A673 (cell line): ENCODE measurements at regions not wholly inside any gene's neighbourhood (a gene's known extent, or its start where the extent isn't known, plus 50 kb on each side); places are given as distances from the start of the nearest gene placed in this dataset.

ENCODE experiments used
- BruUV-seq: library from RNA; stranded (reverse); fragments of 400-500 nt; replicated peaks from 2 replicates; lab custom pipeline; 2021; lab: Mats Ljungman, UMichigan
- CTCF ChIA-PET: fragments of 300-600 bp; sonication (Branson Sonifier 250); formaldehyde crosslinking; loops from one replicate; lab custom pipeline; 2022; ENCODE audit warnings: antibody characterized with exemption; lab: Charles Lee
- POLR2A ChIA-PET: fragments of 300-600 bp; sonication (Branson Sonifier 250); formaldehyde crosslinking; loops from one replicate; lab custom pipeline; 2022; ENCODE audit warnings: antibody characterized with exemption; ENCODE audit not compliant: low non-redundant PET; lab: Charles Lee
- DNase-seq: peaks from one replicate; pipeline ENCODE4 v3.0.0-alpha.2; 2015; ENCODE audit warnings: low spot score
- H3K27ac ChIP-seq: fragments of 200-600 bp; sonication (generic); 2 replicates; pipeline ENCODE4 v1.5.1; 2016; ENCODE audit warnings: mixed run types, low read depth, mild to moderate bottlenecking, mixed read lengths, antibody characterized with exemption, low read length; ENCODE audit not compliant: poor library complexity, severe bottlenecking
- H3K27me3 ChIP-seq: fragments of 200-600 bp; sonication (generic); replicated peaks from 2 replicates; pipeline ENCODE4 v1.6.1; 2017; ENCODE audit warnings: mixed run types, low read depth, mild to moderate bottlenecking, mixed read lengths, antibody characterized with exemption, low read length; ENCODE audit not compliant: insufficient read depth, poor library complexity
- H3K36me3 ChIP-seq: fragments of 200-600 bp; sonication (generic); 2 replicates; pipeline ENCODE4 v1.6.1; 2016; ENCODE audit warnings: mixed run types, mild to moderate bottlenecking, mixed read lengths, antibody characterized with exemption, low read length; ENCODE audit not compliant: insufficient read depth, poor library complexity, severe bottlenecking
- H3K4me1 ChIP-seq: fragments of 200-600 bp; sonication (generic); 2 replicates; pipeline ENCODE4 v1.6.1; 2017; ENCODE audit warnings: mixed run types, mild to moderate bottlenecking, mixed read lengths, antibody characterized with exemption, low read length; ENCODE audit not compliant: insufficient read depth, poor library complexity, severe bottlenecking
- H3K4me3 ChIP-seq: fragments of 200-600 bp; sonication (generic); 2 replicates; pipeline ENCODE4 v1.5.1; 2016; ENCODE audit warnings: low read depth, mixed run types, mild to moderate bottlenecking, mixed read lengths, low read length; ENCODE audit not compliant: poor library complexity, severe bottlenecking
- H3K9me3 ChIP-seq: fragments of 200-600 bp; sonication (generic); 2 replicates; pipeline ENCODE4 v1.6.1; 2016; ENCODE audit warnings: mixed run types, low read depth, mild to moderate bottlenecking, mixed read lengths, antibody characterized with exemption, low read length; ENCODE audit not compliant: poor library complexity, severe bottlenecking
- EZH2 ChIP-seq: fragments of 200-600 bp; sonication (generic); IDR thresholded peaks from 2 replicates; pipeline ENCODE4 v1.6.1; 2017; ENCODE audit warnings: borderline replicate concordance, low read depth, mild to moderate bottlenecking, mixed read lengths, antibody characterized with exemption, low read length; ENCODE audit not compliant: poor library complexity, severe bottlenecking
- intact Hi-C: fragments of 100-400 bp; cut with micrococcal nuclease; formaldehyde crosslinking; loops from one replicate; pipeline ENCODE4 v1.10.0; 2022; ENCODE audit not compliant: unreplicated experiment
- TF ChIP-seq, protein P1 (sequence below): fragments of 300-800, 200-600 bp; sonication (generic); conservative IDR thresholded peaks from 2 replicates; pipeline ENCODE4 v1.5.1; 2017; ENCODE audit warnings: low read depth, mild to moderate bottlenecking, antibody characterized with exemption, low read length, moderate library complexity, mixed read lengths

DNA sequence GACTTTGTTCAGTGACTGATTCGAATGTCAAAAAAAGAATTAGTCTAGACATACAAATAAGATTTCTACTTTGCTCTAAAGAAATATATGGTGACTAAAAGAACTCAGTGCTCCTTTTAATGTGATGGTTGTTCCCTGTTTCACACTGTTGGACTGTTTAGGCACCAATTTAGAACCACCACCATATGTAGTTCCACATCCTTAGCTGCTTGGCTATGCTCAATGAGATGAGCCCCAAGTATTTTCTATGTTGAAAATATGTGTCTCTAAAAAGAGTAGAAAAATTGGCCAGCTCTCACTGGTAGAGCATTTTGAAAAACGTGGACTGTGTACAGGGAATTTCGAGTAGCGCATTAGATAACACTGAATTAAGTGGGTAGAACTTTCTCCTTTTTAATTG lies 167.3 kb downstream of the GOLIM4 start:
- ChIA-PET CTCF (no interaction called here), POLR2A (no interaction called here)
- DNase-seq = no peak
- no peaks in the 10 kb centered on the region for H3K9me3 ChIP-seq
- no peak for TF ChIP-seq EZH2
- no peaks in the 10 kb centered on the region for H3K36me3 ChIP-seq
- no peak overlapping the region for H3K4me3 ChIP-seq
- H3K27ac ChIP-seq = no peak overlapping the region
- H3K4me1 ChIP-seq = no peaks in the 10 kb centered on the region
- intact Hi-C loops = loop anchor here (1.0 to 2.0 kb wide), 2 partner anchors 112 to 236 kb away; no protein-coding TSS in a partner anchor
- BruUV-seq = no TSS peak
- peaks cover 12% of the 10 kb centered on the region for H3K27me3 ChIP-seq

DNA sequence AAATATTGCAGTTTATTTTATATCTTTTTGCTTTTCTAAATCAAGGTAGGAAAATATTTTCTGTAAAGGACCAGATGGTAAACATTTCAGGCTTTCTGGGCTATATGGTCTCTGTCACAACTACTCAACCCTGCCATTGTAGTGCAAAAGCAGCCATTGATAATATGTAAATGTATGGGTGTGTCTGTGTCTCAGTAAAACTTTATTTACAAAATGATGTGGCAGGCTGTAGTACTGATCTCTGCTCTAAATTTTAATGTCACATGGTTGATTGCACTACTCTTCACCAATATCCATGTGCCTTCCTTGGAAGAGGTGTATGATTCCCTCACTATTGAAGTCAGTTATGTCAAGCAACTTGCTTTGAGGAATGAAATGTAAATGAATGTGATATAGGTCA lies 175.0 kb downstream of the GOLIM4 start:
- CTCF ChIA-PET = no interaction called here
- no peaks in the 10 kb centered on the region for H3K36me3 ChIP-seq
- intact Hi-C loops = no loop called here
- no peak for TF ChIP-seq EZH2
- TF ChIP-seq, protein P1, sequence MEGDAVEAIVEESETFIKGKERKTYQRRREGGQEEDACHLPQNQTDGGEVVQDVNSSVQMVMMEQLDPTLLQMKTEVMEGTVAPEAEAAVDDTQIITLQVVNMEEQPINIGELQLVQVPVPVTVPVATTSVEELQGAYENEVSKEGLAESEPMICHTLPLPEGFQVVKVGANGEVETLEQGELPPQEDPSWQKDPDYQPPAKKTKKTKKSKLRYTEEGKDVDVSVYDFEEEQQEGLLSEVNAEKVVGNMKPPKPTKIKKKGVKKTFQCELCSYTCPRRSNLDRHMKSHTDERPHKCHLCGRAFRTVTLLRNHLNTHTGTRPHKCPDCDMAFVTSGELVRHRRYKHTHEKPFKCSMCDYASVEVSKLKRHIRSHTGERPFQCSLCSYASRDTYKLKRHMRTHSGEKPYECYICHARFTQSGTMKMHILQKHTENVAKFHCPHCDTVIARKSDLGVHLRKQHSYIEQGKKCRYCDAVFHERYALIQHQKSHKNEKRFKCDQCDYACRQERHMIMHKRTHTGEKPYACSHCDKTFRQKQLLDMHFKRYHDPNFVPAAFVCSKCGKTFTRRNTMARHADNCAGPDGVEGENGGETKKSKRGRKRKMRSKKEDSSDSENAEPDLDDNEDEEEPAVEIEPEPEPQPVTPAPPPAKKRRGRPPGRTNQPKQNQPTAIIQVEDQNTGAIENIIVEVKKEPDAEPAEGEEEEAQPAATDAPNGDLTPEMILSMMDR = no peak
- no peaks in the 10 kb centered on the region for H3K4me1 ChIP-seq
- BruUV-seq = no TSS peak
- no peak overlapping the region for H3K4me3 ChIP-seq
- H3K27me3 ChIP-seq = peaks cover 16% of the 10 kb centered on the region
- no peaks in the 10 kb centered on the region for H3K9me3 ChIP-seq
- no peak overlapping the region for H3K27ac ChIP-seq
- POLR2A ChIA-PET = no interaction called here
- DNase-seq = no peak

DNA sequence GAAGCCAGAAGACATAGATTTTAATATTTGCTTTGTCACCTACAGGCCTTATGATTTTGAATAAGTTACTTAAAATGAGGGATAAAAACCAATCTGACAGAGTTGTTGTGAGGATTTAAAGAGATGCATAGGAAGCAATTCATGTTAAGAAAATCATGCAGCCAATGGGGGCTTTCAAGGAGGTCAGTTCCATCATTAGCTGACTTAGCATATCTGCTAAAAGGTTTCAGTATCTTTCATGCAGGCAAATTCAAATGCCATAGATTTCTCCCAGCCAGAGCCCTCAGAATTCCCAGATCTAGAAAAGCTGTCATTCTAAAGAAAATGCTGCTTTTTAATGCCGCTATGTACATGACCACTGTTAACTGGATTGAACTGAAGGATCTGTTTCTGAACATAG lies 176.1 kb downstream of the GOLIM4 start:
- no TSS peak for BruUV-seq
- POLR2A ChIA-PET = no interaction called here
- intact Hi-C loops = no loop called here

DNA sequence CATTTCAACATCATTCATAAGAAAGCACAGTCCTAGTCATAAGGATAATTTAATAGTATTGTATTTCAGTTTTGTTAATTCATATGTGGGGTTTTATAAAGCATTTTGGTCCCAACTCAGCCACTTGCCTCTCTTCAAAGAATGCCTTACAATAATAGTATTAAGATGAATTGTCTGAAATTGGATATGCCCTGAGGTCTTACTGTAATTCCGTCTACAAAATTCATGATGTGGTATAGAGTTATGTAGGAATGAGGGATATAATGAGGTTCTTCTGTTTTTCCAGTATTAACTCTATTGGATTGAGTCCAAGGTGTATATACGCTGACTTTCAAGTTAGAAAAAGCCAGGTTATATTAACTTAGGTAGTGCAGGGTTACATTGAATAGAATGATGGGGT lies 177.0 kb downstream of the GOLIM4 start:
- TF ChIP-seq, protein P1 = no peak
- TF ChIP-seq EZH2 = no peak
- ChIA-PET CTCF (no interaction called here), POLR2A (no interaction called here)
- no peaks in the 10 kb centered on the region for H3K9me3 ChIP-seq
- H3K4me3 ChIP-seq = no peak overlapping the region
- peaks cover 6% of the 10 kb centered on the region for H3K27me3 ChIP-seq
- no peak overlapping the region for H3K27ac ChIP-seq
- intact Hi-C loops = no loop called here
- H3K4me1 ChIP-seq = no peaks in the 10 kb centered on the region
- BruUV-seq = no TSS peak
- no peaks in the 10 kb centered on the region for H3K36me3 ChIP-seq
- no peak for DNase-seq

More for the DNA sequence above, 176.1 kb downstream of the GOLIM4 start:
- H3K4me1 ChIP-seq = no peaks in the 10 kb centered on the region
- CTCF ChIA-PET = no interaction called here
- H3K36me3 ChIP-seq = no peaks in the 10 kb centered on the region
- no peak for TF ChIP-seq EZH2
- TF ChIP-seq, protein P1 = no peak
- DNase-seq = no peak
- H3K9me3 ChIP-seq = no peaks in the 10 kb centered on the region
- H3K27ac ChIP-seq = no peak overlapping the region
- H3K4me3 ChIP-seq = no peak overlapping the region
- H3K27me3 ChIP-seq = peaks cover 6% of the 10 kb centered on the region
